ENCODE measurements at regions not wholly inside any gene's neighbourhood (a gene's known extent, or its start where the extent isn't known, plus 50 kb on each side); places are given as distances from the start of the nearest gene placed in this dataset.

DNA sequence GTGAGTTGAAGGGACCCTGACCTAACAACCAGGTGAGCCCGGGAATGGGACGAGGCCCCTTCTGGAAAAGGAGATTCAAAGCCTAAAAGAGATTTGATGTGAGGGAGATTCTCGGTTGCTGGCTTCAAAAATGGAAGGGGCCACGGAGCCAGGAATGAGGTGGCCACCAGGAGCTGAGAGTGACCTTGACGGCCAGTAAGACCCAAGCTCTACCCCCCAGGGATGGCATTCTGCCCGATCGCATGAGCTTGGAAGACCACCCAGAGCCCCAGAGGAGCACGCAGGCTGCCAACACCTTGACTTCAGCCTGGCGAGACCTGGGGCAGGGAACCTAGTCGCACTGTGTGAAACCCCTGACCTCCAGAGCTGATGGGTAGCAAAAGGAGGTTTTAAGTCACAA lies 163.9 kb downstream of the BMP7 start:
- 87 to 94% methylated on average over 10 of the region's 10 CpGs for WGBS, 2 donors
- ATAC-seq (no peak), DNase-seq (no peak)
- H3K27me3 ChIP-seq: peaks cover 0 to 22% (median 0%) of the 10 kb centered on the region in 7 donors
- no peaks in the 10 kb centered on the region for H3K4me1 ChIP-seq
- H3K4me3 ChIP-seq: no peak overlapping the region
- no peak overlapping the region for H3K27ac ChIP-seq
- no peaks in the 10 kb centered on the region for H3K9me3 ChIP-seq
- intact Hi-C loops (cut with DNase I): no loop called here
- H3K36me3 ChIP-seq: no peaks in the 10 kb centered on the region
- TF ChIP-seq, protein P1, sequence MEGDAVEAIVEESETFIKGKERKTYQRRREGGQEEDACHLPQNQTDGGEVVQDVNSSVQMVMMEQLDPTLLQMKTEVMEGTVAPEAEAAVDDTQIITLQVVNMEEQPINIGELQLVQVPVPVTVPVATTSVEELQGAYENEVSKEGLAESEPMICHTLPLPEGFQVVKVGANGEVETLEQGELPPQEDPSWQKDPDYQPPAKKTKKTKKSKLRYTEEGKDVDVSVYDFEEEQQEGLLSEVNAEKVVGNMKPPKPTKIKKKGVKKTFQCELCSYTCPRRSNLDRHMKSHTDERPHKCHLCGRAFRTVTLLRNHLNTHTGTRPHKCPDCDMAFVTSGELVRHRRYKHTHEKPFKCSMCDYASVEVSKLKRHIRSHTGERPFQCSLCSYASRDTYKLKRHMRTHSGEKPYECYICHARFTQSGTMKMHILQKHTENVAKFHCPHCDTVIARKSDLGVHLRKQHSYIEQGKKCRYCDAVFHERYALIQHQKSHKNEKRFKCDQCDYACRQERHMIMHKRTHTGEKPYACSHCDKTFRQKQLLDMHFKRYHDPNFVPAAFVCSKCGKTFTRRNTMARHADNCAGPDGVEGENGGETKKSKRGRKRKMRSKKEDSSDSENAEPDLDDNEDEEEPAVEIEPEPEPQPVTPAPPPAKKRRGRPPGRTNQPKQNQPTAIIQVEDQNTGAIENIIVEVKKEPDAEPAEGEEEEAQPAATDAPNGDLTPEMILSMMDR (IDR thresholded peaks at IDR 0.05): no peak

DNA sequence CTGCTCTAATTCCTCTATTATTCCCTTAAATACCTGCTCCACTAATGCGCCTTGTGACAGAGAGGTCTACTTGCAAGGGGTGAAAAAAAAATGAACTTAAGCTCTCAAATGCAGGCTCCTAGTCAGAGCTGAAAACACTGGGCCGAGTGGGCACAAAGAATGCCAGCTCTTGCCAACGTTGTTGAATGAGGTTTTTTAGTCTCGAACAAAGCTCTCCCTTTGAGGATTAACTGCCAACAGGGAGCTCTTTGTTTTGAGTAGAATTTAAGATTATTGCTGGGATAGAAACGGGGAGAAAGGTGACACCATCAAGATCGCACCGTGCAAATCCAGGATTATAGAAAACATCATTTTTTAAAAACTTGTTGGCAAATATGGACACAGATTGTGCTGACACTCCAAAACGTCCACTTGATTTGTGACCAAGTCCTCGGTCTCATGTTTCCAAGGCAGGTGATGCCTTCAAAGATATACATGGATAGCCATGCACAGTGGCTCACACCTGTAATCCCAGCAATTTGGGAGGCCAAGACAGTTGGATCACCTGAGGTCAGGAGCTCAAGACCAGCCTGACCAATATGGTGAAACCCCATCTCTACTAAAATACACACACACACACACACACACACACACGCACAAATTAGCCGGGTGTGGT lies 163.2 kb downstream of the BMP7 start:
- TF ChIP-seq, protein P1 (IDR thresholded peaks at IDR 0.05): no peak
- 74 to 83% methylated on average over 11 of the region's 11 CpGs for WGBS, 2 donors
- DNase-seq (no peak), ATAC-seq (no peak)
- Histone ChIP-seq H3K27ac (no peak overlapping the region), H3K36me3 (no peaks in the 10 kb centered on the region), H3K4me1 (no peaks in the 10 kb centered on the region), H3K27me3 (peaks cover 0 to 25% (median 0%) of the 10 kb centered on the region in 7 donors), H3K4me3 (no peak overlapping the region), H3K9me3 (no peaks in the 10 kb centered on the region)
- intact Hi-C loops (cut with DNase I): no loop called here

DNA sequence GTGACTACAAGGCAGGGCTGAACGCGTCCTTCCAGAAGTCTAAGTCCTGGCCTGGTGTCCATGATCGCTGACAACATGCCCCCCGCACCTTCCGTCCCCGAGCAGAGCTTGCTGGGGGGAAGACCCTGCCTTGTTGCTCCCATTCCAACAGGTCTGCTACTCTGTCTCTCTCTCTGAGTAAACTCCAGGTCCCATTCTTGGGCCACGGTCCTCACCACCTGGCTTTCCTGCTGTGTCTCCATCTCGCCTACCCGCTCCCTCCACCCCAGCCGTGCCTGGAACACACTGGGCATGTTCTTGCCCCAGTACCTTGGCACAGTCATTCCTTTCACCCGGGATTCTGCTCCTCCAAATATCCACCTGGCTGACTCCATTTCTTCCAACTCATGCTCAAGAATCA lies 162.3 kb downstream of the BMP7 start:
- H3K27ac ChIP-seq: no peak overlapping the region

DNA sequence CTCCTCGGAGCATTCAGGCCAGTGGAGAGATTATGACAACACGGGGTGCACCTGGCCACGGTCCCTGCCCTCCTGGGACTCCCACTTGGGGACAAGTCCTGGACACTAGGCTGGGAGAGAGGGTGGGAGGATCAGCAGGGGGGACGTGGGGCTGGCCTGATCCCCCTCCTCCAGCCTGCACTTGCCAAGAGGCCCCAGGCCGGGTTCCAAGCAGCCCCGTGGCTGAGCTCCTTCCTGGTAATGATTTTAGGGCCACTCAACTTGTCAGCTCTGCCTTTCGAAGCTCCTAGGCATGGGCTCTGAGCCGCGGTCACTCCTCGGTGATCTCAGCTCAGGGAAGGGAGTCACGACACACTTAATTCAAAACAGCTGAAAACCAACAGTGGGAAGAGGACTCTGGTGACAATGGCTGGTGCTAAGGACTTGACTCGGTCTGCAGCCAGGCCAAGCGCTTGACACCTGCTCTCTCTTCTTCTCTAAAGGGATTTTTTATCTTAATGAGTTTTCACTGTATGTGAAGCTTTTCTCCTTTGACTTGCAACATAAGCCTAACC lies 161.7 kb downstream of the BMP7 start:
- H3K36me3 ChIP-seq: no peaks in the 10 kb centered on the region
- 62 to 70% methylated on average over 13 of the region's 13 CpGs for WGBS, 2 donors
- no peak overlapping the region for H3K27ac ChIP-seq
- intact Hi-C loops (cut with DNase I): no loop called here
- TF ChIP-seq, protein P1 (IDR thresholded peaks at IDR 0.05): no peak
- DNase-seq (no peak), ATAC-seq (no peak)
- no peaks in the 10 kb centered on the region for H3K4me1 ChIP-seq
- no peaks in the 10 kb centered on the region for H3K9me3 ChIP-seq
- H3K27me3 ChIP-seq: peaks cover 0 to 25% (median 0%) of the 10 kb centered on the region in 7 donors
- H3K4me3 ChIP-seq: no peak overlapping the region

More for the DNA sequence above, 162.3 kb downstream of the BMP7 start:
- no peaks in the 10 kb centered on the region for H3K9me3 ChIP-seq
- no peak for DNase-seq
- intact Hi-C loops (cut with DNase I): no loop called here
- no peaks in the 10 kb centered on the region for H3K4me1 ChIP-seq
- H3K36me3 ChIP-seq: no peaks in the 10 kb centered on the region
- 85 to 87% methylated on average over 11 of the region's 11 CpGs for WGBS, 2 donors
- TF ChIP-seq, protein P1 (IDR thresholded peaks at IDR 0.05): no peak
- H3K4me3 ChIP-seq: no peak overlapping the region
- ATAC-seq: no peak
- H3K27me3 ChIP-seq: peaks cover 0 to 25% (median 0%) of the 10 kb centered on the region in 7 donors
